ENCODE measurements at regions not wholly inside any gene's neighbourhood (a gene's known extent, or its start where the extent isn't known, plus 50 kb on each side); places are given as distances from the start of the nearest gene placed in this dataset.

GRCh38 chr12:102760322-102760721 lies 156.7 kb downstream of the PAH start:
- TF ChIP-seq MAX (IDR thresholded peaks at IDR 0.05; ENCODE audit: insufficient read depth, insufficient read length) (no peak), POLR2A (IDR thresholded peaks at IDR 0.05; ENCODE audit: low read depth, low read length) (no peak), JUN (IDR thresholded peaks at IDR 0.05; ENCODE audit: borderline replicate concordance, insufficient read depth, insufficient read length, low read depth) (no peak), FOS (IDR thresholded peaks at IDR 0.05; ENCODE audit: borderline replicate concordance, insufficient read depth, low read length) (no peak), GATA2 (IDR thresholded peaks at IDR 0.05; ENCODE audit: insufficient read depth, insufficient read length, low read depth, low read length) (no peak), EZH2 (IDR thresholded peaks at IDR 0.05; ENCODE audit: borderline replicate concordance, low read depth, low read length, severe bottlenecking) (no peak), POLR2AphosphoS5 (IDR thresholded peaks at IDR 0.05; ENCODE audit: insufficient read depth, low read depth, low read length) (no peak), MYC (IDR thresholded peaks at IDR 0.05; ENCODE audit: low read depth, low read length) (no peak)
- TF ChIP-seq, protein P1, sequence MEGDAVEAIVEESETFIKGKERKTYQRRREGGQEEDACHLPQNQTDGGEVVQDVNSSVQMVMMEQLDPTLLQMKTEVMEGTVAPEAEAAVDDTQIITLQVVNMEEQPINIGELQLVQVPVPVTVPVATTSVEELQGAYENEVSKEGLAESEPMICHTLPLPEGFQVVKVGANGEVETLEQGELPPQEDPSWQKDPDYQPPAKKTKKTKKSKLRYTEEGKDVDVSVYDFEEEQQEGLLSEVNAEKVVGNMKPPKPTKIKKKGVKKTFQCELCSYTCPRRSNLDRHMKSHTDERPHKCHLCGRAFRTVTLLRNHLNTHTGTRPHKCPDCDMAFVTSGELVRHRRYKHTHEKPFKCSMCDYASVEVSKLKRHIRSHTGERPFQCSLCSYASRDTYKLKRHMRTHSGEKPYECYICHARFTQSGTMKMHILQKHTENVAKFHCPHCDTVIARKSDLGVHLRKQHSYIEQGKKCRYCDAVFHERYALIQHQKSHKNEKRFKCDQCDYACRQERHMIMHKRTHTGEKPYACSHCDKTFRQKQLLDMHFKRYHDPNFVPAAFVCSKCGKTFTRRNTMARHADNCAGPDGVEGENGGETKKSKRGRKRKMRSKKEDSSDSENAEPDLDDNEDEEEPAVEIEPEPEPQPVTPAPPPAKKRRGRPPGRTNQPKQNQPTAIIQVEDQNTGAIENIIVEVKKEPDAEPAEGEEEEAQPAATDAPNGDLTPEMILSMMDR (IDR thresholded peaks at IDR 0.05; ENCODE audit: extremely low read depth in 1 of 2, insufficient read depth in 1 of 2, low read depth in 1 of 2, low read length in 2 of 2), result no peak
- ChIA-PET CTCF (no interaction called here), POLR2A (no interaction called here)
- DNase-seq (ENCODE audit: low read depth, low spot score) (no peak), FAIRE-seq (no peak)
- Histone ChIP-seq H3K9me3 (replicated peaks; ENCODE audit: control insufficient read depth, insufficient read depth, low read length) (no peaks in the 10 kb centered on the region), H3K36me3 (ENCODE audit: control insufficient read depth in 2 of 2, extremely low read depth in 1 of 2, insufficient read depth in 2 of 2, low read length in 2 of 2) (no peaks in the 10 kb centered on the region), H3K79me2 (ENCODE audit: control insufficient read depth, insufficient read depth, low read length) (no peaks in the 10 kb centered on the region), H3K4me3 (replicated peaks in 1 of 3; ENCODE audit: insufficient read depth in 1 of 3, low read depth in 1 of 3, low read length in 3 of 3) (no peak overlapping the region), H3K9me1 (replicated peaks; ENCODE audit: control insufficient read depth, extremely low read depth, insufficient read depth, low read length) (no peaks in the 10 kb centered on the region), H3K9ac (replicated peaks; ENCODE audit: extremely low read depth, insufficient read depth, low read length) (no peak overlapping the region), H3K4me2 (ENCODE audit: insufficient read depth, low read length) (no peak overlapping the region), H2AFZ (ENCODE audit: low read depth, low read length) (no peak overlapping the region), H3K27me3 (ENCODE audit: control insufficient read depth in 2 of 2, insufficient read depth in 2 of 2, low read length in 2 of 2) (no peaks in the 10 kb centered on the region), H3K4me1 (ENCODE audit: control insufficient read depth, extremely low read depth, insufficient read depth, low read length) (no peaks in the 10 kb centered on the region), H4K20me1 (replicated peaks; ENCODE audit: control insufficient read depth, extremely low read depth, insufficient read depth, low read length) (no peaks in the 10 kb centered on the region), H3K27ac (ENCODE audit: insufficient read depth, low read depth, low read length) (no peak overlapping the region)
- intact Hi-C loops (cut with micrococcal nuclease) (no loop called here), dilution Hi-C loops (cut with MboI; ENCODE audit: extremely low pct_ligation_motif_present, low sequenced_read_pairs) (no loop called here)
- BruUV-seq (replicated peaks), result no TSS peak

All from endothelial cell of umbilical vein (primary cell).